Adipocyte (in vitro differentiated cells): ENCODE measurements at regions not wholly inside any gene's neighbourhood (a gene's known extent, or its start where the extent isn't known, plus 50 kb on each side); places are given as distances from the start of the nearest gene placed in this dataset.

ENCODE experiments used
- DNase-seq: peaks from one replicate; pipeline ENCODE4 v3.0.0-alpha.2; 2015; ENCODE audit warnings: low read depth
- H3K27me3 ChIP-seq: replicated peaks from 2 replicates; pipeline ENCODE4 v1.7.0; 2013; ENCODE audit warnings: mild to moderate bottlenecking, low read length, moderate library complexity; ENCODE audit not compliant: control insufficient read depth, insufficient read depth
- H3K36me3 ChIP-seq: 2 replicates; pipeline ENCODE4 v1.7.0; 2013; ENCODE audit warnings: low read length, mild to moderate bottlenecking, moderate library complexity; ENCODE audit not compliant: control insufficient read depth, insufficient read depth, severe bottlenecking
- H3K4me1 ChIP-seq: 2 replicates; pipeline ENCODE4 v1.7.0; 2013; ENCODE audit warnings: mild to moderate bottlenecking, low read length, moderate library complexity; ENCODE audit not compliant: control insufficient read depth, insufficient read depth
- H3K4me3 ChIP-seq: 2 replicates; pipeline ENCODE4 v1.7.0; 2013; ENCODE audit warnings: mild to moderate bottlenecking, low read length, moderate library complexity
- H3K9ac ChIP-seq: 2 replicates; pipeline ENCODE4 v1.7.0; 2013; ENCODE audit warnings: mild to moderate bottlenecking, low read length, moderate library complexity
- H3K9me3 ChIP-seq: 2 replicates; pipeline ENCODE4 v1.7.0; 2013; ENCODE audit warnings: mild to moderate bottlenecking, low read length, moderate library complexity; ENCODE audit not compliant: control insufficient read depth

DNA sequence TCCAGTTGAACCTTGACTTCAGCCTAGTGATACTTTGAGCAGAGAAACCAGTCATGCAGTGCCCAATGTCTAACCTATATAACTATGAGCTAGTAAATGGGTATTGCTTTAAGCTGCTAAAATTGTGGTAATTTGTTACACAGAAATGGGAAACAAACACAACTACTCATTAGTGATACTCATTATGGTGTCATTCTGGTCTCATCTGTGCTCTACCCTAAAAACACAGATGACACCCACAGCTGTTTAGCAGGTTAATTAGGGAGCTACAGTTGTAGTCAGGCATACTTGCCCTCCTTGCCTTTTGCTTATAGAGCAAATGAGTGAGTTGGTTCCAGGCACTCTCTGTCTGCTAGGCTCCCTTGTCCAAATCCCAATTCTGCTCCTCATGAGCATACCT, 50.0 kb upstream of the ATF7IP start:
- no peaks in the 10 kb centered on the region for H3K27me3 ChIP-seq
- H3K36me3 ChIP-seq, result no peaks in the 10 kb centered on the region
- no peak overlapping the region for H3K4me3 ChIP-seq
- no peak for DNase-seq
- H3K9ac ChIP-seq, result no peak overlapping the region
- no peaks in the 10 kb centered on the region for H3K9me3 ChIP-seq
- no peaks in the 10 kb centered on the region for H3K4me1 ChIP-seq
